Dermis microvascular lymphatic vessel endothelial cell (primary cell): ENCODE measurements at regions not wholly inside any gene's neighbourhood (a gene's known extent, or its start where the extent isn't known, plus 50 kb on each side); places are given as distances from the start of the nearest gene placed in this dataset.
"Not testable (repeated sequence)": the region's sequence is repeated elsewhere in the genome, so short reads cannot be mapped to it uniquely, and the experiment has no call there.

ENCODE experiments used
- DNase-seq, 2 donors: peaks; one replicate each; pipeline versions ENCODE4 v3.0.0 to v3.0.0-alpha.2; 2010; ENCODE audit warnings: low read depth in 2 of 2

GRCh38 chr16:29133681-29134430 lies 149.0 kb downstream of the LAT start:
- DNase-seq, result not testable (repeated sequence)

- not testable (repeated sequence) for DNase-seq
These were observed 148.0 kb downstream of the LAT start for GRCh38 chr16:29132869-29133268.

- not testable (repeated sequence) for DNase-seq
These were observed 147.6 kb downstream of the LAT start for GRCh38 chr16:29132444-29132843.

- DNase-seq, result peak in 1 of 2 donors; percentile 21
These were observed 146.3 kb downstream of the LAT start for GRCh38 chr16:29130901-29131851.

GRCh38 chr16:29130131-29130711 lies 145.4 kb downstream of the LAT start:
- not testable (repeated sequence) for DNase-seq

- DNase-seq, result not testable (repeated sequence)
These were observed 144.7 kb downstream of the LAT start for GRCh38 chr16:29129458-29130038.

- not testable (repeated sequence) for DNase-seq
These were observed 144.0 kb downstream of the LAT start for GRCh38 chr16:29128732-29129457.

GRCh38 chr16:29127806-29128420 lies 143.1 kb downstream of the LAT start:
- not testable (repeated sequence) for DNase-seq

GRCh38 chr16:29126616-29127015 lies 141.8 kb downstream of the LAT start:
- no peak for DNase-seq

GRCh38 chr16:29126057-29126494 lies 141.2 kb downstream of the LAT start:
- DNase-seq, result no peak

GRCh38 chr16:29124828-29125227 lies 140.0 kb downstream of the LAT start:
- no peak for DNase-seq

GRCh38 chr16:29124162-29124561 lies 139.3 kb downstream of the LAT start:
- not testable (repeated sequence) for DNase-seq

- not testable (repeated sequence) for DNase-seq
These were observed 135.8 kb downstream of the LAT start for GRCh38 chr16:29120680-29121079.

GRCh38 chr16:29118301-29118957 lies 133.6 kb downstream of the LAT start:
- not testable (repeated sequence) for DNase-seq

- no peak for DNase-seq
These were observed 132.8 kb downstream of the LAT start for GRCh38 chr16:29117631-29118030.

- DNase-seq, result no peak
These were observed 132.1 kb downstream of the LAT start for GRCh38 chr16:29116980-29117379.

- DNase-seq, result not testable (repeated sequence)
These were observed 131.4 kb downstream of the LAT start for GRCh38 chr16:29116207-29116606.

GRCh38 chr16:29115802-29116141 lies 130.9 kb downstream of the LAT start:
- peak; percentile 30 to 44 for DNase-seq

- DNase-seq, result peak; percentile 25 to 78
These were observed 130.3 kb downstream of the LAT start for GRCh38 chr16:29114989-29115801.
